Stimulated activated CD4-positive, alpha-beta T cell treated with anti-CD3 and anti-CD28 coated beads, Interleukin-1b, Interleukin-23, amount 100 ng/mL, for 24 hours (primary cell): ENCODE measurements at regions not wholly inside any gene's neighbourhood (a gene's known extent, or its start where the extent isn't known, plus 50 kb on each side); places are given as distances from the start of the nearest gene placed in this dataset.

Experiments used
- DNase-seq, 4 experiments: peaks; one replicate each; pipeline ENCODE4 v3.0.0-alpha.2; 2020; ENCODE audit warnings: low read depth in 4 of 4, low spot score in 1 of 4

GRCh38 chr12:77504466-77504865, 326.2 kb upstream of the NAV3 start:
- no peak for DNase-seq

DNA sequence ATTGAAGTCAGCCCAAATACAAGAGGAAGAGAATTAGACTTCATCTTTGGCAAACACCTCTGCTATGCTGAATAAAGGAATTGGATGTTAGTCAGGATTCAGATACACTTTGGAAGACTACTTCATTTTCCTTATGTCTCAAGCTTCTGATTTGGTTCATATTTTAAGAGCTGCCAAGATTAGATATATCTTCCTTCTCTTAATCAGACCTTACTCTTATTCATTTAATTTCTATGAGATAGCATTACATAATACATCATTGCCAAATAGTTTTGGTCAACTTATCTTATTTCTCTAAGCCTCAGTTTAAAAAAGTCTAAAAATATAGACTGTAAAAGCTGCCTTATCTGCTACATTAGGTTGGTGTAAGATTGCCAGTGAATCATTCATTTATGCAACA, 330.6 kb upstream of the NAV3 start:
- no peak for DNase-seq

- no peak for DNase-seq
Measured at GRCh38 chr12:77497647-77498046, 333.0 kb upstream of the NAV3 start.

- DNase-seq: no peak
Measured at GRCh38 chr12:77496714-77497113, 334.0 kb upstream of the NAV3 start.

GRCh38 chr12:77494296-77494695, 336.4 kb upstream of the NAV3 start:
- DNase-seq: no peak

- DNase-seq: no peak
Measured at GRCh38 chr12:77493302-77494168, 337.2 kb upstream of the NAV3 start.

DNA sequence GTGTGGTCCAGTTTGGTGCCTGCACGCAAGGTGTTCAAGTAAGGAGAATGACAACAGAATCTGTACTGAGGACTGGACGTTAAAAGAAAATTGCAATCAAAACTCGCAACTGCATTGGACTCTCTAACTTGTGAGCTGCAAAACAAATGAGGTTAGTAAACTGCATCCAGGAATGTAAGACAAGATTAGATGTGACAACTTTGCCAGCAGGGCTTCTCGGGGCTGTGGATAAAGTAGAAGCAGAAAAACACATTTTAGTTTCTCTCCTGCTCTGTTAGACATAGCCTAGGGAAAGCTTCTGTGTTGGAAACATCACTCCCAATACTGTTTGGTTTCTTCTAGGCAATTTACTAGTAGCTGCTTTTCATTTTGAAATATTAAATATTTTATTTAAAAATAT, 338.2 kb upstream of the NAV3 start:
- no peak for DNase-seq

DNA sequence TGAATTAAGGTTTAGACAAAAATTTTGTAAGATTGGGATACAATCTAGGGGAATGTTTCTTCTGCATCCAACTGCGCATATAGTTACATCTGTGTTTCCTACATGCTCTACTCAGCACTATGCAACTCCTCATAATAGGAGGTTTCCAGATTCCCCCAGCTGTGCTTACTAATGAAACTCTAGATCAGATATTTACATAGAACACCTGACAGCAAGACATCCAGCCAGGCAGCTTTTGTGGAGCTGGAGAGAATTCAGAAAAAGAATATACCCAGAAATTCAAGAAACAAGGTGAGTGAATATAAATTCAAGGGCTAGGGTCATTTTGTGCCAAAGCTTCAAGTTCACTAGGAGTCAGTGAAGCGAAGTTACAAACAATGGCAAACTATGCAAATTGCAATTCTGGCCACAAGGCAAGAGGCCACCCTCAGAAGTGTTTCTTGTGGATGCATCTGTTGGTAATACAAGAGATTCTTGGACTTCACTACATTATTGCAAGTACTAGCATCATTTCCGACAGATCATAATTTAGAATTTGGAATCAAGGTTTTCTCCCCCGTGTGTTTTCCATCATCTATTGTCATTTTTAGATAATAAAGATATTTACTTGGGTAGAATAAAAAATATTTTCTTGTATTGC, 341.2 kb upstream of the NAV3 start:
- no peak for DNase-seq

GRCh38 chr12:77488041-77488620, 342.6 kb upstream of the NAV3 start:
- DNase-seq: no peak

DNA sequence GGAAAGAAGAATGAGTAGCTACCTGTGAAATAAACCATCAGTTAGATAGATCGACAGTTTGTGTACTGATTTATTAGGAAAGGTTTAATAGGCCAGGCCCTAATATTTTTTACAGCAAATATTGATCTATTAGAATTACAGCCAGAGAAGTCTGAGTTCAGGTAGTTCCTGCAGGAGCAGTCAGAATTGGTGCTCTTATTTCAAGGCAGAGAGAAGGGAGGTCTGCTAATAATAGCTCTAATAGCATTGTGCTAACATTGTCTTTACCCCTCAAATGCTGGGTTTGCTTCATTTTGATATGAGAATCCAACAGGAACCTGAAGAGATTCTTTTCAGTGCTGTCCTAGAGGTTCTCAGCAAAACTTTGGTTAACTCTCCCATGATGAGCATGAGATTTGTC, 343.8 kb upstream of the NAV3 start:
- no peak for DNase-seq

DNA sequence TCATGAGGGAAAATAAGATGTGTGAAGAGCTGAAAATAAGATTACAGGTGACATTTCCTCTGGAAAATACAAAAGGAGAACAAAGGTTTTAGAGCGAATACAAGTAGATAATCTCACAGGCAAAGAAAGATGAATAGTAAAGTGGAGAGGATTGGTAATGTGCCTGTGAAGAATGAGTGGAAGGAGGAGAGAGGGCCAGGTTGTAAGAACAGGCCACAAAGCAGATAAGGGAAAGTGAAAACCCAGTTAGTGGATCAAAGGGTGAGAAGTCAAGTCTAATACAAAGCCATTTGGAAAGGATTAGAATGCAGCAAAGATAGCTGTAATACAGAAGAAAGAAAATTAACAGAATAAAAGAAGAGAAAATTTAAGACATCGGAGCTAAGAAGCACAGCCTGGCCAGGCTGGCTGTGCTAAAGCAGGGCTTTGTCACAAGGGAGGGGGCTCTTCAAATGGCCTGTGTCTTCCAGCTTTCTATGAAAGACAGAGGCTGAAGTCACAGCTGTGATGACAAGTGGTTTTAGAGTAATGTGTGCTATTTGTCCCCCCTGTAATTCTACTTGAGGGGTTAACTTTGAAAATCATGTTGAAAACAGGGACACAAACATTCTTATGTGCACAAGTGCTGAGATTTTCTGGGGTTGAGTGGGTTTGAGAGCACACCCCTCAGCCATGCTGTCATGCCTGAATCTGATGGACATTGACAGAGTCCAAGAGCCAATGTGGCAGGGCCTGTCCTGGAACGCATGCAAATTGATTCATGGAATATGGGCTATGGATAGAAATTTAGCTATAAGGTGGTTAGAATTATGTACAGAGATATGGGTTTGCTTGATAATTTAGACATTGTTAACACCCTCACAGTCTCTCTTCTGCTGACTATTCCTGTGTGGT, 344.5 kb upstream of the NAV3 start:
- no peak for DNase-seq

DNA sequence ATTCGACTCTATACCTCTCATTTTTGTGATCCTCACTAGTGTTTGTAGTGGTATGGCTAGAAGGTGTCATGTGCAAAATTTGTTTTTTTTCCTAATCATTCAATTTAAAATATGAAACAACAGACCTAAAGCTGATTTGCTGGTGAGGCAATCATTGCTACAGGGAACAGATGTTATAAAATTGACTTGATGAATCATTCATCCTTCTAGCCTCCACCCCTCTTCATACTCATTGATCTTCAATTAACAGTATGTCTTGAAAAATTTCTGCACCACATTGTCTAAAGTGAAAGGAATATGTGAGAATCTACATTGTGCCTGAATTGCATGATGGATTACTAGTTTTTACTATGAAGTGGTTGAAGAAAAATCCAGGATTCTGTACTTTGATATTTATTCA, 349.0 kb upstream of the NAV3 start:
- DNase-seq: no peak

DNA sequence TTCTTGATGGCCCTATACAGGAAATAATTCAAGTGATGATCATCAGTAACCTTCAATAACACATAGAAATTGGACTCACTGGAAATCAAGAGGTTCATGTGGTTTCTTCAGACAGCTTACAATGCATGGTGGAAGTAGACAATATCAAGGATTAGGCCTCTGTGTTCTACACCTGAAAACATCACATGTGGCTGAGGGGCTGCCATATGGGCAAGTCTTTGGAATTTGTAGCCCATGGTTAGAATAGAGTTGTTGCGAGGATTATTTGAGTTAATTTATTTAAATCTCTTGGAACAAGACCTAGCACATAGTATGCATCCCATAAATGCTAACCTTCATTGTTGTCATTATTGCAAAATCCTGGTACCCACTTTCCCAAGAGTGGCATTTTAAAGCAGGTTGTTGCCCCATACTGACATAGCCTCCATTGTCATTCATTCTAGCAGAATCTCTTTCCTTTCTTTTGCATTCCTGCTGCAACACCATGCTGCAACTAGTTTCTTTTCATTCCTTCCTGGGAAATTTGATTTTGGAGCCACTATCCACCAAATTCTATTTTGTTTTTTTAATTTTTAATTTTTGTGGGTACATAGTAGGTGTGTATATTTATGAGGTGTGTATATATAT, 352.7 kb upstream of the NAV3 start:
- no peak for DNase-seq

GRCh38 chr12:77471801-77472200, 358.9 kb upstream of the NAV3 start:
- no peak for DNase-seq

DNA sequence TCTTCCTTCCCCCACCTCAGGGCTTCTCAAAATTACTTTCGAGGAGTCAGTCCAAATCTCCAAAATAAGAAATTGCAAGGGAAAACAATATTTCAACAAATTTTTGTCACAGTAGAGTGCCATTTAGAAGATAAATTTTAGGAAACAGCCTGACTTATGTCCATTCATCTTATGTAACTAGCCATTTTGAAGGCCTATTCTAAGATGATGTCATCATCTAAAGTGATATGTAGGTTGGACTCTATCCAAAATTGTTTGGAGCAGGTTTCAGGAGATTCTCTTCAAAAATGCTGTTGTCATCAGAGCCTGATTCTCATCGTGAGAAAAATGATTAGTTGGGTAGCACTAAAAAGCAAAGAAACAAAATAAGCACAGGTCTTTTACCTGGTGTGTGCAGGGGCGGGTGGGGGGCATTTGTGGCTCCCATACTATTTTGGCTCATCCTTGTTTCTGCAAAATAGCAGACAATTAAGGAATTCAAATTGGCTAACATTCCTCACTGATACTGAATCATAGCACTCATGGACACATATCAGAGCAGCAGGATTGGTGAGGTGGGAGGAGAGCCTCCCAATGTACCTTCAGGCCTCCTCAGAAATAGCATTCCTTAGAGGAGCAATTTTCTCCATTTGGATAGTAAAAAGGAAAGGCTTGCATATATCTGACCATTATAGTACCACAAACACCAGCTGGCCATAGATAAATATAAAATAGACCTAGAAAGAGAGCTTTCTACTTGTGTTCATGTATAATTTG, 360.9 kb upstream of the NAV3 start:
- no peak for DNase-seq

- DNase-seq: no peak
Measured at GRCh38 chr12:77442633-77443032, 377.3 kb upstream of the E2F7 start.

GRCh38 chr12:77439749-77440148, 374.4 kb upstream of the E2F7 start:
- no peak for DNase-seq

- DNase-seq: no peak
Measured at GRCh38 chr12:77438644-77439043, 373.3 kb upstream of the E2F7 start.

DNA sequence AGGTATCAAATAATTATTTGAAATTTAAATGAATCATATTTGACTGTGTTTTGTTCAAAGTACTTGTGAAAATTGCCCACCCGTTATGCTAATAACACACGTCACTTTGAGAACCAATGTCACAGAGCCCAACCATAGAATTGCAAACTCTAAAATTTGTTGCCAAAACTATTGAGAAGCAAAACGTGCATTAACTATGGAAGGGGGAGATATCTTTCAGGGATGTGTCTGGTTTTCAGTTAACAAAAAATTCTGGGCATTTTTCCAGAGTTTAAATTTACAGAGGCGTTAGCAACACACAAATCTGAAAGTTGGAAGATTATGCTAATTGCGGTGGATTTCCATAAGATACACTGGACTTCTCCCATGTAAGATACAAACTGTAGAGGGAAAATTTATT, 371.8 kb upstream of the E2F7 start:
- no peak for DNase-seq

GRCh38 chr12:77435446-77436091, 370.2 kb upstream of the E2F7 start:
- DNase-seq: no peak
